Activated T-cell treated with anti-CD3 and anti-CD28 coated beads for 48 hours (primary cell): ENCODE measurements at regions not wholly inside any gene's neighbourhood (a gene's known extent, or its start where the extent isn't known, plus 50 kb on each side); places are given as distances from the start of the nearest gene placed in this dataset.

Experiments used
- DNase-seq: peaks from one replicate; pipeline ENCODE4 v3.0.0-alpha.2; 2020; ENCODE audit warnings: low read depth

DNA sequence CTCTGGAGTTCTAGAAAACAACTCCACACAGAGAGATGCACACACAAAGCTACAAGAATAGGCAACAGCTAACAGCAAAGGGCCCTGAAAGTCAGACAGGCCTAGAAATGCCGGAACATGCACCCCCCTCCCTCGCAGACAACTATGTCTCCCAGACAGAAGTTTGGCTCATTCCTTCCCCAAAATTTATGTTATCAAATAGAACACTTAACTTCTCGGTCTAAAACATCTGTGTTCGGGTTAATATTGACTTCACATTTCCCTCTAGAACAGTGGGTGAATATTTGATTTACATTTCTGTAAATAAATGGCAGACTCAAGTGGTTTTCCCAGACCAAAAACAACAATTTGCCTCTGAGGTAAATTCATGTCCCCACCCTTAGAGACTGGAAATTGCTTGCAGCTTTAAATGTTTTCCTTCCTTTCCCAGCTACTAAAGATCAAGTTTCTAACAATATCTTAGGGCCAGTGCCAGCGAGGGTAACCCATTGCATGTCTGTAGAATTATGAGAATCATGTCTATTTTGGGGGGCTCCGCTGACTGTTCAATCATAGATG is 92.5 kb upstream of the INHBA start:
- no peak for DNase-seq

DNA sequence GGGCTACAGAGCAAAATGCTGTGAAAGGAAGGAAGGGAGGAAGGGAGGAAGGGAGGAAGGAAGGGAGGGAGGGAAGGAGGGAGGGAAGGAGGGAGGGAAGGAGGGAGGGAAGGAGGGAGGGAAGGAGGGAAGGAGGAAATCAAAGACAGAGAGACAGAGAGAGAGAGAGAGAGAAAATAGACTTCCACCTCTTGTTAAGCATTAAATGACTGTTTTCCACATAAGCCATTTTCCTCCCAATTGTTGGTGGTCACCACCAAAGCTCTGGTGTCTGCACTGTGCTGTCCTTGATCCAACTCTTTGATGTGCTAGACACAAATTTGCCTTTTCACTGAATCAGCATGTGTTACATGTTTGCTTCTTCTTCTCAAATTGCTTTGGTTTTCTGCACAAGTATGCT is 90.7 kb upstream of the INHBA start:
- no peak for DNase-seq

DNA sequence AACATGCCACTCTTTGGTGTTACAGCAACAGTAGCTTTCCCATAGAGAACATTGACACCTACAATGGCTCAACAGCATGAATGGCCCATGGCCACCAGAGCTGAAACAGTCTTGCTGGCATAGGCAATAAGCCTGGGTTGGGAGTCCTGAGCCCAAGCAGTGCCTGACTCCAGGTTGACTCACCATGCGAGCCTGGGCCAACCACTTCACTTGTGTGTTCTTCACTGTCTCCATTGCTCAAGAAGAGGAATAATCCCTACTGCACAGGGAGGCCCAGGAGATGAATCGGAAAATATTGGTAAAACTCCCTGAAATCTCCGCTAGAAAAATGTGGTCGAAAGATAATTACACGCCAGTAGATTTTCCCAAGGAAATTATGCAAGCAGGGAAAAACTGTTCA is 89.2 kb upstream of the INHBA start:
- no peak for DNase-seq

- no peak for DNase-seq
These were observed 85.7 kb upstream of the INHBA start for GRCh38 chr7:41788556-41788955.

DNA sequence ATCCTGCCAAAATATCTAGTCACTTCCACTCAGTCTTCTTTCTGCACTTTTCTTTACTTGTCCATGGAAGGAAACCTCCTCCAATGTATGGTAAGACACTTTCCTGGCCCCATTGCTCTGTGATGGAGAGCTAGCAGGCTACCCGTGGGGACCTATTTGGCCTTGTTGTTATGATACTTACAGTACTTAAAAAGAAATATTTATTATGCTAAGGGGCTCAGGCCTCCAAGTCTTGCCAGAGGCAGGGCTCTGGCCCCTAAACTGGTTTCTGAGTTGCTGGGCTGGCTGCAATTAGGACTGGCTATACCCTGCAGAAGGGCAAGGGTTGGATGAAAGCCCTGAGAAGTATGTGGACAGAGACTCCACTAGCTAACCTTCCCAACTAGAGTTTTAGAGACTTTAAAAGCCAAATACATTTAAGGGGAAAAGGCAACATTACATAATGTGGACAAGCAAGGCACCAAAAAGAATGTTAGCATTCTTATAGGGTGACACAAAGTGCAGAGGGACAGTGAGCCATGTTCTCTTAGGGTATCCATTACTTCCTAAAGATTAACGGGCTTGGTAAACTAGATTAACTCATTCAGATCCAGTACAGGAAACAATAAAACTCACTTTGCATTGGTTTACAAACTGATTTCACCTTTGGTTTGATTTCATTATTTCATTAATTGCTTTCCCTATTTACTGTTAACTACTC is 84.9 kb upstream of the INHBA start:
- DNase-seq, result no peak

GRCh38 chr7:41786944-41787343 is 84.1 kb upstream of the INHBA start:
- DNase-seq, result no peak

- DNase-seq, result no peak
These were observed 83.5 kb upstream of the INHBA start for GRCh38 chr7:41786404-41786803.

DNA sequence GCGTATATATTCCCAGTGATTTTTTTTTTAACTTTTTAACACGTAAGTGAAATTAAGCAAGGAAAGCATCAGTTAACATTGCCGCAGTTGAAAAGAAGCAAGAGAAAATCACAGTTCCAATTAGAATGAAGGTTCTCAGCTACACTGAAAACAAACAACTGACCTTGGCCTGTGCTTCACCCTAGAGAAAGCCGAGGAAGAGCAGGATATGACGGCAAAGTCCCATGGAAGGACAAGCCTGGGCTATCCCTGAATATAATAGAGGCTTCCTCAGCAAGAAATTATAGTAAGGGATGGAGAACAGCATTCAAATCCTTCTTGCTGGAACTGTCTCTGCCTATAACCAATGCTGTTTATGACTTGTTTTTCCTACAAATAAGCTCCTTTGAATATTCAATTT is 83.0 kb upstream of the INHBA start:
- no peak for DNase-seq

- no peak for DNase-seq
These were observed 82.4 kb upstream of the INHBA start for GRCh38 chr7:41785265-41785664.

DNA sequence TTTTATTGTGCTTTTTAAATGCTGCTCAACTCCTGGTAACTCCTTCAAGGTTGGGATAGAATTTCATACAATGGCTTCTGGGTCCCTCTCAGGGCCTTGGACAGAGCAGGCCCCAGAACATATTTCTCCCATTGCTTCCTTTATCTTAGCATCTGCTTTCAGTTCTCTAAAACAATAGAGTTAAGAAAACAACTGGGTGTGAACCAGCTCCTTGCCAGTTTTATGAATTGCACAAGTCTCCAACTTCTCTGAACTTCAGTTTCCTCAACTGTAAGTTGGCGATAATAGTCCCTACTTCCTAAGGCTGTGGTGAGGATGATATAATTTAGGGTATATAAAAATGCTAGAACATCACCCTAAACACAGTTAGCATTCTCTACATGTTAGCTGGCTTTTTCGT is 77.0 kb upstream of the INHBA start:
- DNase-seq, result no peak

GRCh38 chr7:41777894-41778596 is 75.2 kb upstream of the INHBA start:
- DNase-seq, result no peak

GRCh38 chr7:41774966-41775365 is 72.1 kb upstream of the INHBA start:
- DNase-seq, result no peak

DNA sequence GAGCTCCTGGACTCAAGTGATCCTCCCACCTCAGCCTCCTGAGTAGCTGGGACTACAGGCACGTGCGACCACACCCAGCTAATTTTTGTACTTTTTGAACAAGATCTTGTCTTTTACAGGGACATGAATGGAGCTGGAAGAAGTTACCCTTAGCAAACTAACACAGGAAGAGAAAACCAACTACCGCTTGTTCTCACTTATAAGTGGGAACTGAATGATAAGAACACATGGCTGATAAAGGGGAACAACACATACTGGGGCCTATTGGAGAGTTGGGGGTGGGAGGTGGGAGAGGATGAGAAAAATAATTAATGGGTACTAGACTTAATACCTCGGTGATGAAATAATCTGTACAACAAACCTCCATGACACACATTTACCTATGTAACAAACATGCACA is 70.9 kb upstream of the INHBA start:
- no peak for DNase-seq

DNA sequence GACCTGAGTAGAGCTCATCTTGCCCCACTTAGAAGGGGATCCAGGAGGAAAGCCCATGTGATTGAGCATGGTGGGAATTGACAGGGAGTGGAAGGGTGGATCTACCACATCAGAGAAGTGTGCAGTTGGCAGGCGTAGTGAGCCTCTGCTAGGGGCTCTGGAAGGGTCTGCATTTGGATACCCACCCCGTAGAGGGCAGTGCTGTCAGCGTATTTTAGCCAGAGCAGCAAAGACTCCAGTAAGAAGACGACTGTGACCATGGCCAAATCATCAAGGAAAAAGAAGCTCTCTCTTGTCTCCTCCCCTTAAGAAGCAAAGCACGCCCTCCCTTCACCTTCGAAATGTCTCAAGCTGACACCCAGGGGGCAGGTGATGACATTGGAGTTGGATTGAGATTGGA is 68.8 kb upstream of the INHBA start:
- DNase-seq, result no peak

DNA sequence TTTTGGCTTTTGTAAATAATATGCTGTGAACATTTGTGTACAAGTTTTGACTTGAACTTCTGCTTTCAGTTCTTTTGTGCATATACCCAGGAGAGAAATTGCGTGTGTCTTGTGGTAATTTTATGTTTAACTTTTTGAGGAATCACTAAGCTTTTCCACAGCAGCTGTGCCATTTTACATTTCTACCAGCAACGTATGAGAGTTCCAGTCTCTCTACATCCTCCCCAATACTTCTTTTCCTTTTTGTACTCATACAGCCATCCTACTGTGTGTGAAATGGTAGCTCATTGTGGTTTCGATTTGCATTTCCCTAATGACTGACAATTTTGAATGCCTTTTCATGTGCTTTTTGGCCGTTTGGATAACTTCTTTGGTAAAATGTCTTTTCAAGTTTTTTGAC is 66.3 kb upstream of the INHBA start:
- no peak for DNase-seq

DNA sequence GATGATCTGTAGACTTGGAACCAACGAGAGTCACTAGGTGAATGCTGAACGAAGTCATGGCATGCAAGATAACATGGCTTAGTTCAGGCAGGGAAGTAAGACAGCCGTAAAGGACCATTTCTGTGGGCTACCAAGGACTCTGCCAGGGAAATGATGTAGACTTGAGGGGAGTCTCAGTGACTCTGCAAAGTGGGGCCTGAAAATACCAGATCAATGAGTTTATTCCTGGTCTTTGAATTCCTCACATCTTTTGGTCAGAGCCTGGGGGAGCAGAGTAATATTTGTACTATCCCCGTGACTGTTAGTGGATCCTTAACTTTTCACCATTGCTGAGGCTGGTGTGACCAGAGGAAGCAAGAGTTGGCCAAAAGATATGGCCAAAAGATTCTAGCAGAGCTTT is 60.7 kb upstream of the INHBA start:
- DNase-seq, result no peak

- no peak for DNase-seq
These were observed 59.8 kb upstream of the INHBA start for GRCh38 chr7:41762641-41763040.

- no peak for DNase-seq
These were observed 57.4 kb upstream of the INHBA start for GRCh38 chr7:41760293-41760692.

DNA sequence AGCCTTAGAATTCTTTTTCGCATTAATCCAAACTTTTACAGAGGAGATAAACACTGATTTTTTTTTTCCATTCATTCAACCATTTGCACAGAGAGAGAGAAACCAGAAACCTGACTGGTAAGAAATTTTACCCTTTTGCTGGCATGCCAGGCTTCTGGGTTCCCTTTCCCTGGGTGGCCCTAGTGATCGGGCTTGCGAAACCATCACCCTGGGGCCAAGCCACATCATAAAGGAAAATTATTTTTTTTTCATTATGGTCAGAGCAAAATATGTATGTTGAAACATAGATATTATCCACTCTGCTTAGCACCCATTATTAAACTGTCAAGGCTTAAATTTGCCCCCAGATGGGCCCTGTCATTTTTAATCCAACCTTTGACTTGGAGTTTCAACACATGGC is 55.4 kb upstream of the INHBA start:
- DNase-seq, result no peak

DNA sequence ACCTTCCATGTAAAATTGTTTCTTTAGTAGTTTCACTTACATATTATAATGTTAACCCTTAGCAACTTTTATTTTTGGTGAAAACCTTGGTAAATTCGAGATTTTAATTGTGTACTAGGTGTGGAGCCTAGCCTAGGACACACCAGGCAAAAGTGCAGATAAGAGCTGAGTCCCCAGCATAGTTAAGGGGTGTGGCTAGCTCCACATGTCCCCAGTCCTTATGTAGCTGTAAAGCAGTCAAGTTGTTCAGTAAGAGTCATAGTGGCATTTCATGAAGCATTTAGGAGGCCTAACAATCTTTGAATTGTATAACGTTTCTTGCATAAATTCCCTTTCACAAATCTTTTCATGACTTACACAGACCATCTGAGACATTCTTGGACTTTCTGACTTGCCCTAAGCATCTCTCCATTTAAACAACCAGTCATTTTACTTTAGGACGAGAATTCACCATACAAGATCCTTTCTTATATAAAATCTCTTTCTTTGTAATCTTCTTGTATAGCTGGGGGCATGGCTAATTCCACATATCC is 53.8 kb upstream of the INHBA start:
- no peak for DNase-seq

DNA sequence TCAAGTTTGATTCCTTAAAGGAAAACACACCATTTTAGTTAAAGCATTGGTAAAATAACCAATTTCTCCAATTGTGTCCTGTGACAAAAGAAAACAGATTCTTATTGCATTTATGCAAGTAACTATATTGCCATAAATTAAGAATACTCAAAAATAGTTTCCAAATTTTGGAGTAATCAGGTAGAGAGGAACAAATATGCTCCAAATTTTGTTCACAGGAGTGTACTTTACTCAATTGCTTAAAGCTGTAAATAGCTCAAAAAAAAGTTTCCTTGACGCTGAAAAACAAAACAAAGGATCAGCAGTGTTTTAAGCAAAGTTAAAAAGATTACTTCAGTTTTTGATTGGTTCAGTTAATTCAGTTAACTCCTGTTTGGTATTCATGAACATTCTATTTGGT is 52.2 kb upstream of the INHBA start:
- no peak for DNase-seq

- no peak for DNase-seq
These were observed 51.2 kb upstream of the INHBA start for GRCh38 chr7:41754046-41754445.
